ENCODE measurements at regions not wholly inside any gene's neighbourhood (a gene's known extent, or its start where the extent isn't known, plus 50 kb on each side); places are given as distances from the start of the nearest gene placed in this dataset.

DNA sequence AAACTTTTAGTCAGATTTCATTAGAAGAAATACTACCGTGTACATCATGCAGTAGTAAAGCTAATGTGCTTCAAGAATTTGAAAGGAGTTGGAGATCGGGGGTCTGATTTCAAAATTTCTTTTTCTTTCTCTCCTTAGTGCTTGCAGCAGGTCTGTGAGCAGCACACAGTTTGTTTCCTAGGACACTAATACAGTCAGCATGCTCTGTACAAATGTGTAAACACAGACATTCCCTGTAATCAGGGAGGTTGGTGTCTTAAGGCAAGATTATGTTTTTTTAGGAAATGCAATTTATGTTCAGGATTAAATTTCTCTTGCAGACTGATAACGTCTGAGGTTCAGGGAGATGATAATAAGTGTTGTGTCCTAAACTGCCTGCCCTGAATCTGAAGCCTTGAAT, 142.7 kb downstream of the ALX1 start:
- no peaks in the 10 kb centered on the region for H3K79me2 ChIP-seq (ENCODE audit: insufficient read depth, low read depth, low read length)
- POLR2A ChIA-PET = no interaction called here
- H3K4me2 ChIP-seq (ENCODE audit: low read length) = 0 out of 2 replicates have a peak overlapping the region, but pooled peaks have one; percentile 3
- intact Hi-C loops (cut with micrococcal nuclease; ENCODE audit: unreplicated experiment) = loop anchor here (10.0 kb wide), 1 partner anchor 348 kb away; no protein-coding TSS in a partner anchor
- H3K4me1 ChIP-seq (ENCODE audit: insufficient read depth, low read length, poor library complexity, severe bottlenecking) = peaks cover 28% of the 10 kb centered on the region
- H3K36me3 ChIP-seq (ENCODE audit: insufficient read depth, low read length) = no peaks in the 10 kb centered on the region
- no TSS peak for BruUV-seq (replicated peaks)
- H3K9me2 ChIP-seq (ENCODE audit: insufficient read depth, low read length) = no peaks in the 10 kb centered on the region
- H4K20me1 ChIP-seq (ENCODE audit: insufficient read depth, low read length) = no peaks in the 10 kb centered on the region
- no peaks in the 10 kb centered on the region for H3K9me3 ChIP-seq (ENCODE audit: low read length)
- H3K4me3 ChIP-seq (ENCODE audit: low read depth, low read length, poor library complexity, severe bottlenecking) = no peak overlapping the region
- CTCF ChIA-PET (ENCODE audit: unreplicated experiment) = no interaction called here
- H3K27ac ChIP-seq (ENCODE audit: low read depth, low read length, poor library complexity, severe bottlenecking) = no peak overlapping the region
- TF ChIP-seq, protein P1, sequence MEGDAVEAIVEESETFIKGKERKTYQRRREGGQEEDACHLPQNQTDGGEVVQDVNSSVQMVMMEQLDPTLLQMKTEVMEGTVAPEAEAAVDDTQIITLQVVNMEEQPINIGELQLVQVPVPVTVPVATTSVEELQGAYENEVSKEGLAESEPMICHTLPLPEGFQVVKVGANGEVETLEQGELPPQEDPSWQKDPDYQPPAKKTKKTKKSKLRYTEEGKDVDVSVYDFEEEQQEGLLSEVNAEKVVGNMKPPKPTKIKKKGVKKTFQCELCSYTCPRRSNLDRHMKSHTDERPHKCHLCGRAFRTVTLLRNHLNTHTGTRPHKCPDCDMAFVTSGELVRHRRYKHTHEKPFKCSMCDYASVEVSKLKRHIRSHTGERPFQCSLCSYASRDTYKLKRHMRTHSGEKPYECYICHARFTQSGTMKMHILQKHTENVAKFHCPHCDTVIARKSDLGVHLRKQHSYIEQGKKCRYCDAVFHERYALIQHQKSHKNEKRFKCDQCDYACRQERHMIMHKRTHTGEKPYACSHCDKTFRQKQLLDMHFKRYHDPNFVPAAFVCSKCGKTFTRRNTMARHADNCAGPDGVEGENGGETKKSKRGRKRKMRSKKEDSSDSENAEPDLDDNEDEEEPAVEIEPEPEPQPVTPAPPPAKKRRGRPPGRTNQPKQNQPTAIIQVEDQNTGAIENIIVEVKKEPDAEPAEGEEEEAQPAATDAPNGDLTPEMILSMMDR (conservative IDR thresholded peaks at IDR 0.05; ENCODE audit: low read length) = no peak
- no peak for TF ChIP-seq EZH2phosphoT487 (IDR thresholded peaks at IDR 0.05; ENCODE audit: borderline replicate concordance, low read depth, low read length)
- H2AFZ ChIP-seq (ENCODE audit: low read length) = peak overlapping the region; percentile 67
- DNase-seq (ENCODE audit: low spot score) = no peak

- H3K36me3 ChIP-seq (ENCODE audit: insufficient read depth, low read length) = no peaks in the 10 kb centered on the region
- DNase-seq (ENCODE audit: low spot score) = peak; percentile 21
- no peaks in the 10 kb centered on the region for H3K9me2 ChIP-seq (ENCODE audit: insufficient read depth, low read length)
- no peaks in the 10 kb centered on the region for H3K9me3 ChIP-seq (ENCODE audit: low read length)
- CTCF ChIA-PET (ENCODE audit: unreplicated experiment) = interaction anchor here (0.8 kb wide), 1 partner anchor 8 kb away, joined by 3 read pairs; no protein-coding TSS in a partner anchor
- POLR2A ChIA-PET = interaction anchor here (0.6 to 2.5 kb wide), 6 partner anchors 23 to 234 kb away, joined by 3 to 7 read pairs (median 4); no protein-coding TSS in a partner anchor
- no peaks in the 10 kb centered on the region for H3K79me2 ChIP-seq (ENCODE audit: insufficient read depth, low read depth, low read length)
- peak overlapping the region; percentile 99 for H2AFZ ChIP-seq (ENCODE audit: low read length)
- H3K4me3 ChIP-seq (ENCODE audit: low read depth, low read length, poor library complexity, severe bottlenecking) = peak overlapping the region; percentile 59
- H3K4me2 ChIP-seq (ENCODE audit: low read length) = peak overlapping the region; percentile 80
- TF ChIP-seq EZH2phosphoT487 (IDR thresholded peaks at IDR 0.05; ENCODE audit: borderline replicate concordance, low read depth, low read length) = no peak
- TF ChIP-seq, protein P1 (conservative IDR thresholded peaks at IDR 0.05; ENCODE audit: low read length) = no peak
- H3K4me1 ChIP-seq (ENCODE audit: insufficient read depth, low read length, poor library complexity, severe bottlenecking) = peaks cover 28% of the 10 kb centered on the region
- peak overlapping the region; percentile 77 for H3K27ac ChIP-seq (ENCODE audit: low read depth, low read length, poor library complexity, severe bottlenecking)
- H4K20me1 ChIP-seq (ENCODE audit: insufficient read depth, low read length) = no peaks in the 10 kb centered on the region
- no TSS peak for BruUV-seq (replicated peaks)
- intact Hi-C loops (cut with micrococcal nuclease; ENCODE audit: unreplicated experiment) = loop anchor here (2.0 to 10.0 kb wide), 2 partner anchors 349 to 449 kb away; no protein-coding TSS in a partner anchor
Observed at GRCh38 chr12:85423947-85424346, 143.9 kb downstream of the ALX1 start.

Measured in OCI-LY7 (cell line).